Left lung (tissue), 4 donors: ENCODE measurements at regions not wholly inside any gene's neighbourhood (a gene's known extent, or its start where the extent isn't known, plus 50 kb on each side); places are given as distances from the start of the nearest gene placed in this dataset.

Source experiments
- ATAC-seq: fragments of 200-7000 bp; cut with Tn5 transposase; one replicate; pipeline ENCODE4 v1.9.1; 2020; ENCODE audit warnings: moderate library complexity
- DNase-seq, 4 donors: peaks; one replicate each; pipeline ENCODE4 v3.0.0-alpha.2; 2013 to 2020
- H3K27ac ChIP-seq, 2 donors: fragments of 200-600 bp; sonication (generic) in 1 of 2; one replicate each; pipeline versions ENCODE4 v1.5.0 to v1.8.0; 2020 to 2021
- H3K27me3 ChIP-seq, 2 donors: fragments of 200-600 bp; sonication (generic) in 1 of 2; one replicate each; pipeline versions ENCODE4 v1.5.0 to v1.8.0; 2020 to 2021
- H3K36me3 ChIP-seq, 2 donors: fragments of 200-600 bp; sonication (generic) in 1 of 2; one replicate each; pipeline versions ENCODE4 v1.5.0 to v1.8.0; 2020 to 2021
- H3K4me1 ChIP-seq, 2 donors: fragments of 200-600 bp; one replicate each; pipeline ENCODE4 v1.8.0; 2021
- H3K4me3 ChIP-seq, 2 donors: fragments of 200-600 bp; sonication (generic) in 1 of 2; one replicate each; pipeline versions ENCODE4 v1.5.0 to v1.8.0; 2020 to 2021; ENCODE audit warnings: mild to moderate bottlenecking in 1 of 2
- H3K9me3 ChIP-seq, 2 donors: fragments of 200-600 bp; sonication (generic) in 1 of 2; one replicate each; pipeline versions ENCODE4 v1.5.0 to v1.8.0; 2020 to 2021
- CTCF ChIP-seq, 2 donors: fragments of 200-600 bp; sonication (generic) in 1 of 2; IDR thresholded peaks; one replicate each; pipeline versions ENCODE4 v1.5.0 to v1.8.0; 2021; ENCODE audit warnings: antibody characterized with exemption in 2 of 2
- intact Hi-C, 2 donors: fragments of 100-400 bp; cut with DNase I; formaldehyde crosslinking; loops; one replicate each; pipeline versions ENCODE4 v1.11.2 to v1.14.2; 2022
- donor health status: DM: no; HTN: yes; CAD: no.
- donor health status: DM: no; HTN: no; CAD: no.

GRCh38 chr5:163645421-163646416, 140.3 kb downstream of the MAT2B start:
- ATAC-seq, result no peak

GRCh38 chr5:163649514-163649913, 144.1 kb downstream of the MAT2B start:
- Histone ChIP-seq H3K4me3 (no peak overlapping the region), H3K4me1 (no peaks in the 10 kb centered on the region), H3K27ac (no peak overlapping the region), H3K36me3 (no peaks in the 10 kb centered on the region), H3K9me3 (peaks cover 0 to 9% of the 10 kb centered on the region in 2 donors), H3K27me3 (no peaks in the 10 kb centered on the region)
- no peak for TF ChIP-seq CTCF (IDR thresholded peaks at IDR 0.05)
- DNase-seq (no peak), ATAC-seq (no peak)
- intact Hi-C loops, result no loop called here

More at GRCh38 chr5:163645421-163646416, 140.3 kb downstream of the MAT2B start:
- Histone ChIP-seq H3K27ac (no peak overlapping the region), H3K4me3 (no peak overlapping the region), H3K27me3 (no peaks in the 10 kb centered on the region), H3K9me3 (no peaks in the 10 kb centered on the region), H3K36me3 (no peaks in the 10 kb centered on the region), H3K4me1 (no peaks in the 10 kb centered on the region)
- DNase-seq, result no peak
- intact Hi-C loops, result no loop called here
- no peak for TF ChIP-seq CTCF (IDR thresholded peaks at IDR 0.05)

GRCh38 chr5:163653526-163653925, 148.1 kb downstream of the MAT2B start:
- no peak for TF ChIP-seq CTCF (IDR thresholded peaks at IDR 0.05)
- Histone ChIP-seq H3K4me1 (no peaks in the 10 kb centered on the region), H3K4me3 (no peak overlapping the region), H3K36me3 (no peaks in the 10 kb centered on the region), H3K27me3 (no peaks in the 10 kb centered on the region), H3K9me3 (peaks cover 0 to 9% of the 10 kb centered on the region in 2 donors), H3K27ac (no peak overlapping the region)
- intact Hi-C loops, result no loop called here
- ATAC-seq, result no peak
- DNase-seq, result no peak

GRCh38 chr5:163658702-163659567, 153.5 kb downstream of the MAT2B start:
- no peak for DNase-seq
- H3K27ac ChIP-seq, result no peak overlapping the region
- H3K4me3 ChIP-seq, result no peak overlapping the region
- H3K36me3 ChIP-seq, result no peaks in the 10 kb centered on the region
- peaks cover 0 to 4% of the 10 kb centered on the region in 2 donors for H3K9me3 ChIP-seq
- no peak for ATAC-seq
- no peaks in the 10 kb centered on the region for H3K27me3 ChIP-seq
- intact Hi-C loops, result no loop called here
- TF ChIP-seq CTCF (IDR thresholded peaks at IDR 0.05), result no peak
- no peaks in the 10 kb centered on the region for H3K4me1 ChIP-seq

- Histone ChIP-seq H3K27me3 (no peaks in the 10 kb centered on the region), H3K9me3 (no peaks in the 10 kb centered on the region), H3K36me3 (no peaks in the 10 kb centered on the region), H3K4me1 (no peaks in the 10 kb centered on the region), H3K4me3 (no peak overlapping the region), H3K27ac (no peak overlapping the region)
- no peak for ATAC-seq
- no peak for TF ChIP-seq CTCF (IDR thresholded peaks at IDR 0.05)
- intact Hi-C loops, result no loop called here
- DNase-seq, result no peak
These were observed 154.1 kb downstream of the MAT2B start for GRCh38 chr5:163659568-163659902.
